ENCODE measurements at regions not wholly inside any gene's neighbourhood (a gene's known extent, or its start where the extent isn't known, plus 50 kb on each side); places are given as distances from the start of the nearest gene placed in this dataset.

DNA sequence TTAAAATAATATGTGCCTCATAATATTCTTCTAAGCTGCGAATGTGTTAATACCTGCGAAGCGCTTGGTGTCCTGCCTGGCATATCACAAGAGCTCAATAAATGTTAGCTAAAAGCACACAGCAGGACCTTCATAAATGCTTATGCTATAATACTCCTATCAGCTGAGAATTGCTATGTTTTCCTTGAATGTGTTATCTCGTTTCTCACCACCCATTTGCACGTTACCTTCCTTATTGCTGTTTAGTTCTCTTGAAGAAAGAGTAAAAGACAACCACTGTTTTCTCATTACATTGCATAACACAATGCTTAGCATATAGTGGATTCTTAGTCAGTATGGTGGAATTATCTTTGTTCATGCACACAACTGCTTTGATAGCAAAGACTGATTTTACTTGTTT is 76.6 kb downstream of the EDN1 start:
- 100% methylated on average over 2 of the region's 5 CpGs for WGBS (ENCODE audit: insufficient coverage)
- Histone ChIP-seq H3K36me3 (ENCODE audit: control insufficient read depth in 4 of 4, insufficient read depth in 4 of 4, low read length in 3 of 4) (no peaks in the 10 kb centered on the region), H3K27me3 (replicated peaks in 2 of 5; ENCODE audit: control insufficient read depth in 4 of 5, insufficient read depth in 5 of 5, low read length in 4 of 5) (no peaks in the 10 kb centered on the region), H3K27ac (ENCODE audit: insufficient read depth in 1 of 2, low read depth in 1 of 2, low read length in 2 of 2, poor library complexity in 1 of 2, severe bottlenecking in 2 of 2) (no peak overlapping the region), H3K4me3 (ENCODE audit: control insufficient read depth in 1 of 7, extremely low read depth in 1 of 7, insufficient read depth in 4 of 7, low read depth in 2 of 7, low read length in 6 of 7) (no peak overlapping the region), H3K4me1 (ENCODE audit: control extremely low read depth in 1 of 4, control insufficient read depth in 4 of 4, insufficient read depth in 4 of 4, low read length in 3 of 4) (peaks cover 7 to 21% (median 16%) of the 10 kb centered on the region in 4 experiments), H3K9me3 (ENCODE audit: control extremely low read depth in 1 of 5, control insufficient read depth in 4 of 5, insufficient read depth in 2 of 5, low read depth in 1 of 5, low read length in 4 of 5) (no peaks in the 10 kb centered on the region)
- no peak for DNase-seq
- ChIA-PET POLR2A (no interaction called here), CTCF (no interaction called here)

DNA sequence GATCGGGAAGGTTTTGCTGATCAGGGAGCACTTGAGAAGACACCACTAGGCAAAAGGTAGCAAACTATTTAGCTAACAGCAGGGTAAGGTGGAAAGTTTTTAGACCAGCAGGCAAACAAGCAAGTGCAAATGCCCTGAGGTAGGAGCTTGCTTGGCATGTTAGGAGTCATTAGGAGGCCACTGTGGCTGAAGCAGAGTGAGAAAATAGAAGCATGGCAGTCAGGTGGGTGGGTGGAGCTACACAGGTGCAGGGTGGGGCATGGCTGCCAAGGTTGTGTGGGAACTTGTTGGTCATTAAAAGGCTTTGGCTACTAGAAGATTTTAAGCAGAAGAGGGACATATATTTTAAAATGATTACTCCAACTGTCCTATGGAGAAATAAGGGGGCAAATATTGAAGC is 77.3 kb downstream of the EDN1 start:
- no peaks in the 10 kb centered on the region for H3K36me3 ChIP-seq (ENCODE audit: control insufficient read depth in 4 of 4, insufficient read depth in 4 of 4, low read length in 3 of 4)
- no peaks in the 10 kb centered on the region for H3K9me3 ChIP-seq (ENCODE audit: control extremely low read depth in 1 of 5, control insufficient read depth in 4 of 5, insufficient read depth in 2 of 5, low read depth in 1 of 5, low read length in 4 of 5)
- H3K27me3 ChIP-seq (replicated peaks in 2 of 5; ENCODE audit: control insufficient read depth in 4 of 5, insufficient read depth in 5 of 5, low read length in 4 of 5): no peaks in the 10 kb centered on the region
- H3K4me3 ChIP-seq (ENCODE audit: control insufficient read depth in 1 of 7, extremely low read depth in 1 of 7, insufficient read depth in 4 of 7, low read depth in 2 of 7, low read length in 6 of 7): no peak overlapping the region
- H3K27ac ChIP-seq (ENCODE audit: insufficient read depth in 1 of 2, low read depth in 1 of 2, low read length in 2 of 2, poor library complexity in 1 of 2, severe bottlenecking in 2 of 2): no peak overlapping the region
- ChIA-PET CTCF (no interaction called here), POLR2A (no interaction called here)
- no peak for DNase-seq
- H3K4me1 ChIP-seq (ENCODE audit: control extremely low read depth in 1 of 4, control insufficient read depth in 4 of 4, insufficient read depth in 4 of 4, low read length in 3 of 4): peaks cover 7 to 17% (median 13%) of the 10 kb centered on the region in 4 experiments
- WGBS (ENCODE audit: insufficient coverage): 100% methylated on average over 1 of the region's 1 CpG

DNA sequence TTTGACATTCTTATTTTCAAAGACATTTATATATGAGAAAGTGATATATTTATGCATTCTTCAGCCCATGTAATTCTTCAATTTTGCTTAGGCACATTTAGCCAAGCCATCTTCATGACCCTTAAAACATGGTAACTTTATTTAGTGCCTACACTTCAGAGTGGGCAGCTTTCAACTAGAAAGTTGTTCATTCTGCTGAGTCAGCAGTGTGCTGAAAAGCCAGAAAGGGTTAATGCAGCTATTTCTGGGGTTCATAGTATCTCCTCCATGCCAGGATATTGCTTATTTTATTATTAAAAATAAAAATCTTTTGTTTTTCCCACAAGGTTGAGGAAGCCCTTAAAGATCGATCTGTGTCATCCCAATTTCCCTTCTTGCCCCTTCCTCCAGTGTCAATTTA is 79.2 kb downstream of the EDN1 start:
- ChIA-PET POLR2A (no interaction called here), CTCF (no interaction called here)
- DNase-seq: no peak
- WGBS (ENCODE audit: insufficient coverage): no CpG with 5 or more reads among the region's 1 CpG
- Histone ChIP-seq H3K36me3 (ENCODE audit: control insufficient read depth in 4 of 4, insufficient read depth in 4 of 4, low read length in 3 of 4) (no peaks in the 10 kb centered on the region), H3K4me1 (ENCODE audit: control extremely low read depth in 1 of 4, control insufficient read depth in 4 of 4, insufficient read depth in 4 of 4, low read length in 3 of 4) (no peaks in the 10 kb centered on the region), H3K9me3 (ENCODE audit: control extremely low read depth in 1 of 5, control insufficient read depth in 4 of 5, insufficient read depth in 2 of 5, low read depth in 1 of 5, low read length in 4 of 5) (no peaks in the 10 kb centered on the region), H3K4me3 (ENCODE audit: control insufficient read depth in 1 of 7, extremely low read depth in 1 of 7, insufficient read depth in 4 of 7, low read depth in 2 of 7, low read length in 6 of 7) (no peak overlapping the region), H3K27me3 (replicated peaks in 2 of 5; ENCODE audit: control insufficient read depth in 4 of 5, insufficient read depth in 5 of 5, low read length in 4 of 5) (no peaks in the 10 kb centered on the region), H3K27ac (ENCODE audit: insufficient read depth in 1 of 2, low read depth in 1 of 2, low read length in 2 of 2, poor library complexity in 1 of 2, severe bottlenecking in 2 of 2) (no peak overlapping the region)

DNA sequence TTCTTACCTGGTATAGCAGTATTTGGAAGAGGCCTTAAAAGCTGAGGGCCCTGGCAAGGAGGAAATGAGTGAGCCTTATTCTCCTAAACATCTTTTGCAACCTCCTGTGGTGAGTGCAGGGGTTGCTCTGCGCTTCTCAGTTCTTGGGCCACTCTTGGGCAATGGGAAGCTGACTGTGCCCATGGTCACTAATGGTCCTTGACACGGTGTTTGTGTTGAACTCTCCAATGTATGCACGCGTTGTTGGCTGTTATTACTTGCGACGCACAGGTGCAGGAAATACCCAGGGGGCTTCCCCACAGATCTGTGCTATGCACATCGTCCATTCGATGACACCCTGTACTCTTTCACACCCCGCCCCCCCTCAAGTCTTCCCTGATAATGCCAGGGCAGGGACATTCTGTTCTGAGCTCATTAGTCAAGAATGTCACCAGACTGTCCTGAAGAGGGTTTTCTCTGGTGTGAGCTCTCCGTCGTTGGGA is 79.7 kb downstream of the EDN1 start:
- WGBS (ENCODE audit: insufficient coverage): 94% methylated on average over 11 of the region's 11 CpGs
- peak in 2 of 3 donors; percentile 22 to 24 for DNase-seq

DNA sequence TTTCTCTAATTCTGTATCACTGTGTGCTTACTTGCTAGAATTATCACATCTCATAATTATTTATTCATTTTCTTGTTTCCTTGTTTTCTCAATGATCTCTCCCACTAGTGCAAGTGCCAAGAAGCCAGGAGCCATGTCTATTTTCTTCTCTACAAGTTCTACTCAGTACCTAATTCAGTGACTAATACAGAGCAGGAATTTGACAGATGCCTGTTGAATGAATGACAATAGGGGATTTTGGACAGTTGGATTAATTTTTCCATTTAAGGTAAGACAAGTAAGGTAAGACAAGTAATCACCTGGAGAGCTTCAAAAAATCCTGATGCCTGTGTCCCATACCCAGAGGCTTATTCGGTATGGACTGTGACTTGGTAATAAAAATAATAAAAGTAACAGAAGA is 81.0 kb downstream of the EDN1 start:
- no peak for DNase-seq
- Histone ChIP-seq H3K9me3 (ENCODE audit: control extremely low read depth in 1 of 5, control insufficient read depth in 4 of 5, insufficient read depth in 2 of 5, low read depth in 1 of 5, low read length in 4 of 5) (no peaks in the 10 kb centered on the region), H3K36me3 (ENCODE audit: control insufficient read depth in 4 of 4, insufficient read depth in 4 of 4, low read length in 3 of 4) (no peaks in the 10 kb centered on the region), H3K4me3 (ENCODE audit: control insufficient read depth in 1 of 7, extremely low read depth in 1 of 7, insufficient read depth in 4 of 7, low read depth in 2 of 7, low read length in 6 of 7) (no peak overlapping the region), H3K27me3 (replicated peaks in 2 of 5; ENCODE audit: control insufficient read depth in 4 of 5, insufficient read depth in 5 of 5, low read length in 4 of 5) (no peaks in the 10 kb centered on the region), H3K27ac (ENCODE audit: insufficient read depth in 1 of 2, low read depth in 1 of 2, low read length in 2 of 2, poor library complexity in 1 of 2, severe bottlenecking in 2 of 2) (no peak overlapping the region), H3K4me1 (ENCODE audit: control extremely low read depth in 1 of 4, control insufficient read depth in 4 of 4, insufficient read depth in 4 of 4, low read length in 3 of 4) (no peaks in the 10 kb centered on the region)
- CTCF ChIA-PET: interaction anchor here (1.7 kb wide), 1 partner anchor 13 kb away, joined by 3 read pairs; no protein-coding TSS in a partner anchor
- WGBS (ENCODE audit: insufficient coverage): no CpG with 5 or more reads among the region's 1 CpG
- POLR2A ChIA-PET: no interaction called here

More for the DNA sequence above, 79.7 kb downstream of the EDN1 start:
- POLR2A ChIA-PET: no interaction called here
- no peaks in the 10 kb centered on the region for H3K36me3 ChIP-seq (ENCODE audit: control insufficient read depth in 4 of 4, insufficient read depth in 4 of 4, low read length in 3 of 4)
- no peak overlapping the region for H3K4me3 ChIP-seq (ENCODE audit: control insufficient read depth in 1 of 7, extremely low read depth in 1 of 7, insufficient read depth in 4 of 7, low read depth in 2 of 7, low read length in 6 of 7)
- H3K9me3 ChIP-seq (ENCODE audit: control extremely low read depth in 1 of 5, control insufficient read depth in 4 of 5, insufficient read depth in 2 of 5, low read depth in 1 of 5, low read length in 4 of 5): no peaks in the 10 kb centered on the region
- no peaks in the 10 kb centered on the region for H3K4me1 ChIP-seq (ENCODE audit: control extremely low read depth in 1 of 4, control insufficient read depth in 4 of 4, insufficient read depth in 4 of 4, low read length in 3 of 4)
- no peak overlapping the region for H3K27ac ChIP-seq (ENCODE audit: insufficient read depth in 1 of 2, low read depth in 1 of 2, low read length in 2 of 2, poor library complexity in 1 of 2, severe bottlenecking in 2 of 2)
- H3K27me3 ChIP-seq (replicated peaks in 2 of 5; ENCODE audit: control insufficient read depth in 4 of 5, insufficient read depth in 5 of 5, low read length in 4 of 5): no peaks in the 10 kb centered on the region
- CTCF ChIA-PET: no interaction called here

DNA sequence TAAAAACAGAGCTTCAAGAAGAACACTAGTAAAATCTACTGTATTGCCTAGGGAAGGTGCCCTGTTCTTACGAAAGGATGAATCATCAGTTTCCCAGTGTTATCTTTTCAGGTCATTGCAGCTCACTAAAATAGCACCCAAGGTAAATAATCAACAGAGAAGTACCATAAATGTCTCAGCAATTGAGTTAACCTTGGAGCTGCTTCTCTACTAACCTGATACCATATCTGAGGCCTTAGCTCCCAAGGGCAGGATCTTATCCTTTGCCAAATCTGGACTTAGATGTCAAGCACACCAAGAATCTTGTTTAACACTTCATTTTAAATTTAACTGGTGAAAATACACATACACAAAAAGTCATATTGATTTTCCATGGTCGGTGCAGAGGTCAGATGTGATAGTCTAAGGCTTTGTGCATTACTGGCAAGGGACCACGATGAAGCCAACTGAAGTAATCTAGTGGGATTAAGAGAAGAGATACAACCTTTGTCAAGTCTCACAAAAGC is 81.5 kb downstream of the EDN1 start:
- no peak for DNase-seq
- Histone ChIP-seq H3K36me3 (ENCODE audit: control insufficient read depth in 4 of 4, insufficient read depth in 4 of 4, low read length in 3 of 4) (no peaks in the 10 kb centered on the region), H3K27ac (ENCODE audit: insufficient read depth in 1 of 2, low read depth in 1 of 2, low read length in 2 of 2, poor library complexity in 1 of 2, severe bottlenecking in 2 of 2) (no peak overlapping the region), H3K27me3 (replicated peaks in 2 of 5; ENCODE audit: control insufficient read depth in 4 of 5, insufficient read depth in 5 of 5, low read length in 4 of 5) (no peaks in the 10 kb centered on the region), H3K4me1 (ENCODE audit: control extremely low read depth in 1 of 4, control insufficient read depth in 4 of 4, insufficient read depth in 4 of 4, low read length in 3 of 4) (no peaks in the 10 kb centered on the region), H3K9me3 (ENCODE audit: control extremely low read depth in 1 of 5, control insufficient read depth in 4 of 5, insufficient read depth in 2 of 5, low read depth in 1 of 5, low read length in 4 of 5) (no peaks in the 10 kb centered on the region), H3K4me3 (ENCODE audit: control insufficient read depth in 1 of 7, extremely low read depth in 1 of 7, insufficient read depth in 4 of 7, low read depth in 2 of 7, low read length in 6 of 7) (no peak overlapping the region)
- ChIA-PET POLR2A (no interaction called here), CTCF (interaction anchor here (1.7 kb wide), 1 partner anchor 12 kb away, joined by 3 read pairs; no protein-coding TSS in a partner anchor)
- 100% methylated on average over 1 of the region's 3 CpGs for WGBS (ENCODE audit: insufficient coverage)

DNA sequence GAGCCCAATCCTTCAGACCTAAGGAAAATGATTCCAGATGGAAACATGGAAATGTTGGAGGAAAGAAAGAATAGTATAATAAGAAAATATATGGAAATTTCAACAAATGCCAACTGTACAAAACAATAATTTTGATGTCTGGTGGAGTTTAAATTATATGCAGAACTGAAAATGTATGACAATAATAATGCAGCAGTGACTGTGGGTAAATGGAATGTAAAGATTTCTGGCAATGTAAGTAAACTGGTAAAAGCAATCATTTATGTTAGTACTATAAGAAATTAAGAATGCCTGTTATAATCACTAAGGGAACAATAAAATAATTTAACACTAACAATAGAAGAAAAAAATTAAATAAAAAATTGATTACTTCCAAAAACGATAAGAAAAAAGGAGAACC is 89.0 kb downstream of the EDN1 start:
- WGBS (ENCODE audit: insufficient coverage): no CpG with 5 or more reads among the region's 1 CpG
- CTCF ChIA-PET: no interaction called here
- POLR2A ChIA-PET: no interaction called here

More for the DNA sequence above, 89.0 kb downstream of the EDN1 start:
- H3K36me3 ChIP-seq (ENCODE audit: control insufficient read depth in 4 of 4, insufficient read depth in 4 of 4, low read length in 3 of 4): no peaks in the 10 kb centered on the region
- no peak overlapping the region for H3K27ac ChIP-seq (ENCODE audit: insufficient read depth in 1 of 2, low read depth in 1 of 2, low read length in 2 of 2, poor library complexity in 1 of 2, severe bottlenecking in 2 of 2)
- peaks cover 0 to 4% (median 0%) of the 10 kb centered on the region in 5 experiments for H3K9me3 ChIP-seq (ENCODE audit: control extremely low read depth in 1 of 5, control insufficient read depth in 4 of 5, insufficient read depth in 2 of 5, low read depth in 1 of 5, low read length in 4 of 5)
- DNase-seq: no peak
- no peaks in the 10 kb centered on the region for H3K4me1 ChIP-seq (ENCODE audit: control extremely low read depth in 1 of 4, control insufficient read depth in 4 of 4, insufficient read depth in 4 of 4, low read length in 3 of 4)
- H3K27me3 ChIP-seq (replicated peaks in 2 of 5; ENCODE audit: control insufficient read depth in 4 of 5, insufficient read depth in 5 of 5, low read length in 4 of 5): no peaks in the 10 kb centered on the region
- H3K4me3 ChIP-seq (ENCODE audit: control insufficient read depth in 1 of 7, extremely low read depth in 1 of 7, insufficient read depth in 4 of 7, low read depth in 2 of 7, low read length in 6 of 7): no peak overlapping the region
